HEK293 (cell line): ENCODE measurements at regions not wholly inside any gene's neighbourhood (a gene's known extent, or its start where the extent isn't known, plus 50 kb on each side); places are given as distances from the start of the nearest gene placed in this dataset.

ENCODE experiments used
- ZFP41 ChIP-seq: fragments of 450-650 bp; formaldehyde crosslinking; IDR thresholded peaks from 2 replicates; pipeline ENCODE4 v1.5.1; 2016; ENCODE audit warnings: missing biosample characterization, missing genetic modification characterization, borderline replicate concordance
- ZNF19 ChIP-seq: fragments of 450-650 bp; formaldehyde crosslinking; IDR thresholded peaks from 2 replicates; pipeline ENCODE4; 2016; ENCODE audit warnings: missing biosample characterization, missing genetic modification characterization, low read depth
- TF ChIP-seq, protein P1 (sequence below): fragments of 450-650 bp; formaldehyde crosslinking; IDR thresholded peaks from 2 replicates; pipeline ENCODE4 v1.5.1; 2016; ENCODE audit warnings: missing biosample characterization, missing genetic modification characterization
- TF ChIP-seq, protein P2 (sequence below): fragments of 450-650 bp; IDR thresholded peaks from 2 replicates; pipeline ENCODE4 v1.5.1; 2018; ENCODE audit warnings: missing biosample characterization, mild to moderate bottlenecking, missing genetic modification characterization
- TF ChIP-seq, protein P3 (sequence below): fragments of 450-650 bp; formaldehyde crosslinking; IDR thresholded peaks from 2 replicates; pipeline ENCODE4 v1.5.1; 2016; ENCODE audit warnings: missing biosample characterization, missing genetic modification characterization
- TF ChIP-seq, protein P4 (sequence below): fragments of 450-650 bp; formaldehyde crosslinking; conservative IDR thresholded peaks from 2 replicates; pipeline ENCODE4 v1.5.1; 2016; ENCODE audit warnings: low read depth, missing biosample characterization, missing genetic modification characterization

DNA sequence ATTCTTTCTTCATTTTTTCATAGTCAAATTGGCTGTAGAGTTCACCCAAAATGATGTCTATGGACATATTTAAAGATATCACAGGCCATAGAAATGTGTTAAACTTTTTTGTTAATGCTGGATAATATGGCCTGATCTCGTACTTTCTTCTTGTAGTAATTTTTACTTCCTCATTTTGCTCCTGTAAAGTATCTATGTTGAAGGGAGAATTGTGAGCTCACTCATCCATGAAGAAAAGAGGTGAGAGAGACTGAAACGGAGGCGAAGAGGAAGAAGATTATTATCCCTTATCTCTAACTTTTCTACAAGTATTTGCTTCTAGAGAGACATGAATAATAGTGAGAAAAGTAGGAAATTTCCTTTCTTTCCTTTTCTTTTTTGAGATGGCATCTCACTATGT, 613.8 kb upstream of the TBL1XR1 start:
- TF ChIP-seq, protein P1, sequence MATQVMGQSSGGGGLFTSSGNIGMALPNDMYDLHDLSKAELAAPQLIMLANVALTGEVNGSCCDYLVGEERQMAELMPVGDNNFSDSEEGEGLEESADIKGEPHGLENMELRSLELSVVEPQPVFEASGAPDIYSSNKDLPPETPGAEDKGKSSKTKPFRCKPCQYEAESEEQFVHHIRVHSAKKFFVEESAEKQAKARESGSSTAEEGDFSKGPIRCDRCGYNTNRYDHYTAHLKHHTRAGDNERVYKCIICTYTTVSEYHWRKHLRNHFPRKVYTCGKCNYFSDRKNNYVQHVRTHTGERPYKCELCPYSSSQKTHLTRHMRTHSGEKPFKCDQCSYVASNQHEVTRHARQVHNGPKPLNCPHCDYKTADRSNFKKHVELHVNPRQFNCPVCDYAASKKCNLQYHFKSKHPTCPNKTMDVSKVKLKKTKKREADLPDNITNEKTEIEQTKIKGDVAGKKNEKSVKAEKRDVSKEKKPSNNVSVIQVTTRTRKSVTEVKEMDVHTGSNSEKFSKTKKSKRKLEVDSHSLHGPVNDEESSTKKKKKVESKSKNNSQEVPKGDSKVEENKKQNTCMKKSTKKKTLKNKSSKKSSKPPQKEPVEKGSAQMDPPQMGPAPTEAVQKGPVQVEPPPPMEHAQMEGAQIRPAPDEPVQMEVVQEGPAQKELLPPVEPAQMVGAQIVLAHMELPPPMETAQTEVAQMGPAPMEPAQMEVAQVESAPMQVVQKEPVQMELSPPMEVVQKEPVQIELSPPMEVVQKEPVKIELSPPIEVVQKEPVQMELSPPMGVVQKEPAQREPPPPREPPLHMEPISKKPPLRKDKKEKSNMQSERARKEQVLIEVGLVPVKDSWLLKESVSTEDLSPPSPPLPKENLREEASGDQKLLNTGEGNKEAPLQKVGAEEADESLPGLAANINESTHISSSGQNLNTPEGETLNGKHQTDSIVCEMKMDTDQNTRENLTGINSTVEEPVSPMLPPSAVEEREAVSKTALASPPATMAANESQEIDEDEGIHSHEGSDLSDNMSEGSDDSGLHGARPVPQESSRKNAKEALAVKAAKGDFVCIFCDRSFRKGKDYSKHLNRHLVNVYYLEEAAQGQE (tag by site-specific recombination) = no peak
- TF ChIP-seq ZNF19 (no peak), ZFP41 (tag by site-specific recombination) (no peak)
- TF ChIP-seq, protein P2, sequence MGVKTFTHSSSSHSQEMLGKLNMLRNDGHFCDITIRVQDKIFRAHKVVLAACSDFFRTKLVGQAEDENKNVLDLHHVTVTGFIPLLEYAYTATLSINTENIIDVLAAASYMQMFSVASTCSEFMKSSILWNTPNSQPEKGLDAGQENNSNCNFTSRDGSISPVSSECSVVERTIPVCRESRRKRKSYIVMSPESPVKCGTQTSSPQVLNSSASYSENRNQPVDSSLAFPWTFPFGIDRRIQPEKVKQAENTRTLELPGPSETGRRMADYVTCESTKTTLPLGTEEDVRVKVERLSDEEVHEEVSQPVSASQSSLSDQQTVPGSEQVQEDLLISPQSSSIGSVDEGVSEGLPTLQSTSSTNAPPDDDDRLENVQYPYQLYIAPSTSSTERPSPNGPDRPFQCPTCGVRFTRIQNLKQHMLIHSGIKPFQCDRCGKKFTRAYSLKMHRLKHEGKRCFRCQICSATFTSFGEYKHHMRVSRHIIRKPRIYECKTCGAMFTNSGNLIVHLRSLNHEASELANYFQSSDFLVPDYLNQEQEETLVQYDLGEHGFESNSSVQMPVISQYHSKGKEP (tag by site-specific recombination) = no peak
- TF ChIP-seq, protein P3, sequence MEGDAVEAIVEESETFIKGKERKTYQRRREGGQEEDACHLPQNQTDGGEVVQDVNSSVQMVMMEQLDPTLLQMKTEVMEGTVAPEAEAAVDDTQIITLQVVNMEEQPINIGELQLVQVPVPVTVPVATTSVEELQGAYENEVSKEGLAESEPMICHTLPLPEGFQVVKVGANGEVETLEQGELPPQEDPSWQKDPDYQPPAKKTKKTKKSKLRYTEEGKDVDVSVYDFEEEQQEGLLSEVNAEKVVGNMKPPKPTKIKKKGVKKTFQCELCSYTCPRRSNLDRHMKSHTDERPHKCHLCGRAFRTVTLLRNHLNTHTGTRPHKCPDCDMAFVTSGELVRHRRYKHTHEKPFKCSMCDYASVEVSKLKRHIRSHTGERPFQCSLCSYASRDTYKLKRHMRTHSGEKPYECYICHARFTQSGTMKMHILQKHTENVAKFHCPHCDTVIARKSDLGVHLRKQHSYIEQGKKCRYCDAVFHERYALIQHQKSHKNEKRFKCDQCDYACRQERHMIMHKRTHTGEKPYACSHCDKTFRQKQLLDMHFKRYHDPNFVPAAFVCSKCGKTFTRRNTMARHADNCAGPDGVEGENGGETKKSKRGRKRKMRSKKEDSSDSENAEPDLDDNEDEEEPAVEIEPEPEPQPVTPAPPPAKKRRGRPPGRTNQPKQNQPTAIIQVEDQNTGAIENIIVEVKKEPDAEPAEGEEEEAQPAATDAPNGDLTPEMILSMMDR (tag by site-specific recombination) = no peak
- TF ChIP-seq, protein P4, sequence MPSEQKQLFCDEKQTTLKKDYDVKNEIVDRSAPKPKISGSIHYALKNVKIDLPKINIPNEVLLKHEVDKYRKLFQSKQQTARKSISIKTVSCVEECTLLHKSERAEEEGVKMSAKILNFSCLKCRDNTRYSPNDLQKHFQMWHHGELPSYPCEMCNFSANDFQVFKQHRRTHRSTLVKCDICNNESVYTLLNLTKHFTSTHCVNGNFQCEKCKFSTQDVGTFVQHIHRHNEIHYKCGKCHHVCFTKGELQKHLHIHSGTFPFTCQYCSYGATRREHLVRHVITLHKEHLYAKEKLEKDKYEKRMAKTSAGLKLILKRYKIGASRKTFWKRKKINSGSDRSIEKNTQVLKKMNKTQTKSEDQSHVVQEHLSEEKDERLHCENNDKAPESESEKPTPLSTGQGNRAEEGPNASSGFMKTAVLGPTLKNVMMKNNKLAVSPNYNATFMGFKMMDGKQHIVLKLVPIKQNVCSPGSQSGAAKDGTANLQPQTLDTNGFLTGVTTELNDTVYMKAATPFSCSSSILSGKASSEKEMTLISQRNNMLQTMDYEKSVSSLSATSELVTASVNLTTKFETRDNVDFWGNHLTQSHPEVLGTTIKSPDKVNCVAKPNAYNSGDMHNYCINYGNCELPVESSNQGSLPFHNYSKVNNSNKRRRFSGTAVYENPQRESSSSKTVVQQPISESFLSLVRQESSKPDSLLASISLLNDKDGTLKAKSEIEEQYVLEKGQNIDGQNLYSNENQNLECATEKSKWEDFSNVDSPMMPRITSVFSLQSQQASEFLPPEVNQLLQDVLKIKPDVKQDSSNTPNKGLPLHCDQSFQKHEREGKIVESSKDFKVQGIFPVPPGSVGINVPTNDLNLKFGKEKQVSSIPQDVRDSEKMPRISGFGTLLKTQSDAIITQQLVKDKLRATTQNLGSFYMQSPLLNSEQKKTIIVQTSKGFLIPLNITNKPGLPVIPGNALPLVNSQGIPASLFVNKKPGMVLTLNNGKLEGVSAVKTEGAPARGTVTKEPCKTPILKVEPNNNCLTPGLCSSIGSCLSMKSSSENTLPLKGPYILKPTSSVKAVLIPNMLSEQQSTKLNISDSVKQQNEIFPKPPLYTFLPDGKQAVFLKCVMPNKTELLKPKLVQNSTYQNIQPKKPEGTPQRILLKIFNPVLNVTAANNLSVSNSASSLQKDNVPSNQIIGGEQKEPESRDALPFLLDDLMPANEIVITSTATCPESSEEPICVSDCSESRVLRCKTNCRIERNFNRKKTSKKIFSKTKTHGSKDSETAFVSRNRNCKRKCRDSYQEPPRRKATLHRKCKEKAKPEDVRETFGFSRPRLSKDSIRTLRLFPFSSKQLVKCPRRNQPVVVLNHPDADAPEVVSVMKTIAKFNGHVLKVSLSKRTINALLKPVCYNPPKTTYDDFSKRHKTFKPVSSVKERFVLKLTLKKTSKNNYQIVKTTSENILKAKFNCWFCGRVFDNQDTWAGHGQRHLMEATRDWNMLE (tag by site-specific recombination) = no peak
